Endothelial cell of umbilical vein (primary cell): ENCODE measurements at regions not wholly inside any gene's neighbourhood (a gene's known extent, or its start where the extent isn't known, plus 50 kb on each side); places are given as distances from the start of the nearest gene placed in this dataset.

ENCODE experiments used
- BruUV-seq: library from RNA; stranded (reverse); fragments of 400-500 nt; replicated peaks from 2 replicates; lab custom pipeline; 2021; lab: Mats Ljungman, UMichigan
- CTCF ChIA-PET: fragments of 300-600, 350-600 bp; sonication (Branson Sonifier 250); formaldehyde crosslinking; loops from one replicate; lab custom pipeline; 2021; ENCODE audit warnings: antibody characterized with exemption, inconsistent platforms; lab: Charles Lee
- POLR2A ChIA-PET: fragments of 300-600, 350-600 bp; sonication (Branson Sonifier 250); formaldehyde crosslinking; loops from one replicate; lab custom pipeline; 2021; ENCODE audit warnings: antibody characterized with exemption, inconsistent platforms; lab: Charles Lee
- DNase-seq: peaks from one replicate; pipeline ENCODE4 v3.0.0-alpha.2; 2011; ENCODE audit warnings: low read depth, low spot score
- FAIRE-seq: peaks from 2 replicates; lab custom pipeline; 2011; peaks lifted over from hg19 to GRCh38; lab: Jason Lieb, UNC
- H2AFZ ChIP-seq: 2 replicates; pipeline ENCODE4 v1.6.0; 2012; ENCODE audit warnings: low read depth, low read length, control low read depth, inconsistent platforms
- H3K27ac ChIP-seq: 2 replicates; pipeline ENCODE4 v1.5.1; 2011; ENCODE audit warnings: low read depth, mild to moderate bottlenecking, control low read depth, low read length, moderate library complexity; ENCODE audit not compliant: insufficient read depth
- H3K27me3 ChIP-seq, 2 experiments: 2 replicates each; pipeline versions ENCODE4 v1.6.0 to v1.6.1; 2011; ENCODE audit warnings: low read length in 2 of 2, mixed read lengths in 1 of 2; ENCODE audit not compliant: control insufficient read depth in 2 of 2, insufficient read depth in 2 of 2
- H3K36me3 ChIP-seq, 2 experiments: 2 replicates in 1 of 2; 3 replicates in 1 of 2; pipeline ENCODE4 v1.5.1; 2011; ENCODE audit warnings: low read length in 2 of 2, mild to moderate bottlenecking in 1 of 2, moderate library complexity in 1 of 2; ENCODE audit not compliant: control insufficient read depth in 2 of 2, insufficient read depth in 2 of 2; ENCODE audit errors: extremely low read depth in 1 of 2
- H3K4me1 ChIP-seq: 3 replicates; pipeline ENCODE4 v1.5.1; 2011; ENCODE audit warnings: mild to moderate bottlenecking, low read length; ENCODE audit not compliant: control insufficient read depth, insufficient read depth; ENCODE audit errors: extremely low read depth
- H3K4me2 ChIP-seq: 2 replicates; pipeline ENCODE4 v1.6.1; 2011; ENCODE audit warnings: low read length, control low read depth, mixed read lengths; ENCODE audit not compliant: insufficient read depth
- H3K4me3 ChIP-seq, 3 experiments: fragments of 200-600 bp in 1 of 3; sonication (generic), shearing (Covaris generic) in 1 of 3; replicated peaks in 1 of 3; 2 replicates each; pipeline ENCODE4 v1.5.1; 2011 to 2016; ENCODE audit warnings: control low read depth in 3 of 3, low read length in 3 of 3, mild to moderate bottlenecking in 2 of 3, inconsistent platforms in 1 of 3, low read depth in 1 of 3, moderate library complexity in 1 of 3; ENCODE audit not compliant: insufficient read depth in 1 of 3
- H3K79me2 ChIP-seq: 2 replicates; pipeline ENCODE4 v1.6.0; 2012; ENCODE audit warnings: low read length, inconsistent platforms; ENCODE audit not compliant: control insufficient read depth, insufficient read depth
- H3K9ac ChIP-seq: replicated peaks from 2 replicates; pipeline ENCODE3; 2011; ENCODE audit warnings: low read length, control low read depth; ENCODE audit not compliant: insufficient read depth; ENCODE audit errors: extremely low read depth
- H3K9me1 ChIP-seq: replicated peaks from 3 replicates; pipeline ENCODE4 v1.6.0; 2011; ENCODE audit warnings: mild to moderate bottlenecking, low read length; ENCODE audit not compliant: control insufficient read depth, insufficient read depth; ENCODE audit errors: extremely low read depth
- H3K9me3 ChIP-seq: replicated peaks from 2 replicates; pipeline ENCODE4 v1.5.1; 2012; ENCODE audit warnings: low read length, inconsistent platforms; ENCODE audit not compliant: control insufficient read depth, insufficient read depth
- H4K20me1 ChIP-seq: replicated peaks from 2 replicates; pipeline ENCODE3; 2011; ENCODE audit warnings: mild to moderate bottlenecking, low read length; ENCODE audit not compliant: control insufficient read depth, insufficient read depth; ENCODE audit errors: extremely low read depth
- EZH2 ChIP-seq: IDR thresholded peaks from 2 replicates; pipeline ENCODE4 v1.6.1; 2012; ENCODE audit warnings: borderline replicate concordance, low read depth, mild to moderate bottlenecking, moderate library complexity, low read length, inconsistent platforms; ENCODE audit not compliant: severe bottlenecking
- FOS ChIP-seq: IDR thresholded peaks from 2 replicates; pipeline ENCODE4 v1.6.1; 2011; ENCODE audit warnings: mild to moderate bottlenecking, low read length, moderate library complexity, borderline replicate concordance; ENCODE audit not compliant: insufficient read depth
- JUN ChIP-seq: IDR thresholded peaks from 2 replicates; pipeline ENCODE4 v1.6.1; 2011; ENCODE audit warnings: borderline replicate concordance, low read depth; ENCODE audit not compliant: insufficient read length, insufficient read depth
- MYC ChIP-seq: IDR thresholded peaks from one replicate; pipeline ENCODE4 v1.6.1; 2011; ENCODE audit warnings: mild to moderate bottlenecking, low read depth, low read length
- POLR2A ChIP-seq: IDR thresholded peaks from 2 replicates; pipeline ENCODE4 v1.6.1; 2012; ENCODE audit warnings: low read depth, mild to moderate bottlenecking, control low read depth, low read length
- POLR2AphosphoS5 ChIP-seq: IDR thresholded peaks from 2 replicates; pipeline ENCODE4 v1.6.1; 2012; ENCODE audit warnings: low read depth, mild to moderate bottlenecking, control low read depth, low read length, moderate library complexity; ENCODE audit not compliant: insufficient read depth
- dilution Hi-C: fragments of 300-500 bp; cut with MboI; formaldehyde crosslinking; loops from one replicate; pipeline ENCODE4 v1.15.0; 2019; ENCODE audit warnings: low sequenced_read_pairs; ENCODE audit not compliant: extremely low pct_ligation_motif_present
- intact Hi-C: fragments of 100-400 bp; cut with micrococcal nuclease; formaldehyde crosslinking; loops from one replicate; pipeline ENCODE4 v1.10.0; 2022
- TF ChIP-seq, protein P1 (sequence below), 2 donors: IDR thresholded peaks; 1 replicate in 1 of 2; 2 replicates in 1 of 2; pipeline ENCODE4 v1.5.1; 2011; ENCODE audit warnings: low read length in 2 of 2, mild to moderate bottlenecking in 2 of 2, moderate library complexity in 2 of 2, control low read depth in 1 of 2, inconsistent platforms in 1 of 2, low read depth in 1 of 2; ENCODE audit not compliant: insufficient read depth in 1 of 2; ENCODE audit errors: extremely low read depth in 1 of 2
- TF ChIP-seq, protein P2 (sequence below): IDR thresholded peaks from 2 replicates; pipeline ENCODE4 v1.6.1; 2011; ENCODE audit not compliant: insufficient read depth, insufficient read length

DNA sequence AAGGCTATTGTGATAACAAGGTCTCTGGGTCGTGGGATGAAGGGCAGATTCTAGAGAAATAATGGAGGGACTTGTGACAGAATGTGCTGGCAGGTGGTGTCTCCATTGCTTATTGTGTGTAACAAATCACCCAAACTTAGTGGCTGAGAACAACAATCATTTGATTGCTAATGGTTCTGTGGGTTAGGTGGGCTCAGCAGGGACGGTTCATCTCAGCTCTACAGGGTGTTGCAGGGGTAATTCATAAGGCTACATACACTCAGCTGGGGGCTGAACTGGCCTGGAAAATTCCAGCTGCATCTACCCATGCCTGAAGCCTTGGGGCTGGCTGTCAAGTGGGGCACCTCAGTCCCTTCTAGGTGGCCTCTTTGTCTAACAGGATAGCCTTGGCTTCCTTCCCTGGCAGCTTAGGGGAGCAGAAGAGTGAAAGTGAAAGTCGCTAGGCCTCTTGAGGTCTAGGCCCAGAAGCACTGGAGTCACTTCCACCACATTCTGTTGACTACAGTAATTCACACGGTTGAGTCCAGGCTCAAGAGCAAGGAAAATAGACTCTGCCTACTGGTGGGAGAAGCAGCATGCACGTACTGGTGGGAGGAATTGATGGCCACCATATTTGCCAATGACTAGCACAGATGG, 308.9 kb downstream of the MN1 start:
- no peak overlapping the region for H3K9ac ChIP-seq
- FAIRE-seq (no peak), DNase-seq (no peak)
- H3K9me1 ChIP-seq: no peaks in the 10 kb centered on the region
- no peaks in the 10 kb centered on the region for H3K36me3 ChIP-seq
- H2AFZ ChIP-seq: no peak overlapping the region
- no peaks in the 10 kb centered on the region for H3K9me3 ChIP-seq
- no peaks in the 10 kb centered on the region for H3K27me3 ChIP-seq
- H3K27ac ChIP-seq: no peak overlapping the region
- dilution Hi-C loops (no loop called here), intact Hi-C loops (no loop called here)
- no peaks in the 10 kb centered on the region for H3K79me2 ChIP-seq
- ChIA-PET CTCF (no interaction called here), POLR2A (no interaction called here)
- TF ChIP-seq MYC: no peak
- no peak for TF ChIP-seq JUN
- no peak for TF ChIP-seq POLR2A
- no peak for TF ChIP-seq EZH2
- TF ChIP-seq, protein P1, sequence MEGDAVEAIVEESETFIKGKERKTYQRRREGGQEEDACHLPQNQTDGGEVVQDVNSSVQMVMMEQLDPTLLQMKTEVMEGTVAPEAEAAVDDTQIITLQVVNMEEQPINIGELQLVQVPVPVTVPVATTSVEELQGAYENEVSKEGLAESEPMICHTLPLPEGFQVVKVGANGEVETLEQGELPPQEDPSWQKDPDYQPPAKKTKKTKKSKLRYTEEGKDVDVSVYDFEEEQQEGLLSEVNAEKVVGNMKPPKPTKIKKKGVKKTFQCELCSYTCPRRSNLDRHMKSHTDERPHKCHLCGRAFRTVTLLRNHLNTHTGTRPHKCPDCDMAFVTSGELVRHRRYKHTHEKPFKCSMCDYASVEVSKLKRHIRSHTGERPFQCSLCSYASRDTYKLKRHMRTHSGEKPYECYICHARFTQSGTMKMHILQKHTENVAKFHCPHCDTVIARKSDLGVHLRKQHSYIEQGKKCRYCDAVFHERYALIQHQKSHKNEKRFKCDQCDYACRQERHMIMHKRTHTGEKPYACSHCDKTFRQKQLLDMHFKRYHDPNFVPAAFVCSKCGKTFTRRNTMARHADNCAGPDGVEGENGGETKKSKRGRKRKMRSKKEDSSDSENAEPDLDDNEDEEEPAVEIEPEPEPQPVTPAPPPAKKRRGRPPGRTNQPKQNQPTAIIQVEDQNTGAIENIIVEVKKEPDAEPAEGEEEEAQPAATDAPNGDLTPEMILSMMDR (IDR thresholded peaks at IDR 0.05; ENCODE audit: extremely low read depth in 1 of 2, insufficient read depth in 1 of 2, low read depth in 1 of 2, low read length in 2 of 2): no peak
- TF ChIP-seq POLR2AphosphoS5: no peak
- no peak for TF ChIP-seq FOS
- TF ChIP-seq, protein P2, sequence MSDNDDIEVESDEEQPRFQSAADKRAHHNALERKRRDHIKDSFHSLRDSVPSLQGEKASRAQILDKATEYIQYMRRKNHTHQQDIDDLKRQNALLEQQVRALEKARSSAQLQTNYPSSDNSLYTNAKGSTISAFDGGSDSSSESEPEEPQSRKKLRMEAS: no peak
- H4K20me1 ChIP-seq: no peaks in the 10 kb centered on the region
- H3K4me2 ChIP-seq: no peak overlapping the region
- no peak overlapping the region for H3K4me3 ChIP-seq
- no TSS peak for BruUV-seq
- peaks cover 8% of the 10 kb centered on the region for H3K4me1 ChIP-seq
